HepG2 (cell line): ENCODE measurements at regions not wholly inside any gene's neighbourhood (a gene's known extent, or its start where the extent isn't known, plus 50 kb on each side); places are given as distances from the start of the nearest gene placed in this dataset.
A peak's percentile ranks its signal among the peaks of the same experiment; 100 is the strongest.

Experiments used
- CCDC6 ChIP-seq: sonication (generic); formaldehyde crosslinking; IDR thresholded peaks from 2 replicates; pipeline ENCODE4 v1.8.1; 2022; ENCODE audit warnings: mild to moderate bottlenecking, missing genetic modification reagents, moderate library complexity
- CEBPB ChIP-seq: IDR thresholded peaks from 2 replicates; pipeline ENCODE4 v1.6.1; 2011; ENCODE audit warnings: low read depth, low read length, improper control_type of control experiment, borderline replicate concordance
- EEA1 ChIP-seq: sonication (generic); formaldehyde crosslinking; IDR thresholded peaks from 2 replicates; pipeline ENCODE4 v1.5.1; 2020; ENCODE audit warnings: mild to moderate bottlenecking, missing genetic modification reagents, borderline replicate concordance
- ELF3 ChIP-seq: IDR thresholded peaks from 2 replicates; pipeline ENCODE4 v1.6.1; 2016; ENCODE audit warnings: missing genetic modification reagents, missing compliant biosample characterization
- ERF ChIP-seq: IDR thresholded peaks from 2 replicates; pipeline ENCODE4 v1.6.1; 2018; ENCODE audit warnings: missing biosample characterization, missing genetic modification reagents
- ETV5 ChIP-seq: IDR thresholded peaks from 2 replicates; pipeline ENCODE4 v1.6.1; 2018; ENCODE audit warnings: missing biosample characterization, missing genetic modification reagents, inconsistent platforms, borderline replicate concordance
- GATAD1 ChIP-seq: IDR thresholded peaks from 2 replicates; pipeline ENCODE4 v1.6.1; 2016; ENCODE audit warnings: missing genetic modification reagents, missing compliant biosample characterization
- GATAD2A ChIP-seq: IDR thresholded peaks from 2 replicates; pipeline ENCODE4 v1.6.1; 2016
- JUN ChIP-seq: sonication (generic); formaldehyde crosslinking; IDR thresholded peaks from 2 replicates; pipeline ENCODE4 v1.4.0; 2020; ENCODE audit warnings: mild to moderate bottlenecking, missing genetic modification reagents
- KLF6 ChIP-seq: IDR thresholded peaks from 2 replicates; pipeline ENCODE4 v1.8.0; 2016; ENCODE audit warnings: missing biosample characterization, missing genetic modification reagents
- LCORL ChIP-seq, 2 experiments: fragments of 450-650 bp in 1 of 2; sonication (generic) in 1 of 2; formaldehyde crosslinking in 1 of 2; IDR thresholded peaks; 2 replicates each; pipeline versions ENCODE4 v1.5.0 to v1.6.1; 2017 to 2020; ENCODE audit warnings: antibody characterized with exemption in 1 of 2, missing genetic modification reagents in 1 of 2
- MED1 ChIP-seq: sonication (generic); formaldehyde crosslinking; IDR thresholded peaks from 2 replicates; pipeline ENCODE4 v1.4.0; 2020; ENCODE audit warnings: missing genetic modification reagents
- MTA1 ChIP-seq: sonication (generic); formaldehyde crosslinking; IDR thresholded peaks from 2 replicates; pipeline ENCODE4 v1.4.0; 2020; ENCODE audit warnings: missing genetic modification reagents, mild to moderate bottlenecking, borderline replicate concordance
- MZF1 ChIP-seq: sonication (generic); formaldehyde crosslinking; IDR thresholded peaks from 2 replicates; pipeline ENCODE4 v1.8.1; 2023; ENCODE audit warnings: mild to moderate bottlenecking, missing genetic modification reagents, borderline replicate concordance
- TFDP2 ChIP-seq: sonication (generic); formaldehyde crosslinking; IDR thresholded peaks from 2 replicates; pipeline ENCODE4 v1.4.0; 2020; ENCODE audit warnings: missing genetic modification reagents
- TP53 ChIP-seq: sonication (generic); formaldehyde crosslinking; conservative IDR thresholded peaks from 2 replicates; pipeline ENCODE4 v1.4.0; 2020; ENCODE audit warnings: missing genetic modification reagents
- ZBED4 ChIP-seq: sonication (generic); formaldehyde crosslinking; IDR thresholded peaks from 2 replicates; pipeline ENCODE4 v1.4.0; 2020; ENCODE audit warnings: missing genetic modification reagents, borderline replicate concordance
- ZFP41 ChIP-seq: sonication (generic); formaldehyde crosslinking; IDR thresholded peaks from 2 replicates; pipeline ENCODE4 v1.4.0; 2020; ENCODE audit warnings: mild to moderate bottlenecking, missing genetic modification reagents, borderline replicate concordance
- ZFP91 ChIP-seq: sonication (generic); formaldehyde crosslinking; IDR thresholded peaks from 2 replicates; pipeline ENCODE4 v1.9.0; 2022; ENCODE audit warnings: missing genetic modification reagents, mild to moderate bottlenecking, borderline replicate concordance
- ZGPAT ChIP-seq: IDR thresholded peaks from 2 replicates; pipeline ENCODE4 v1.6.1; 2016; ENCODE audit warnings: mild to moderate bottlenecking
- ZMAT3 ChIP-seq: sonication (generic); formaldehyde crosslinking; conservative IDR thresholded peaks from 2 replicates; pipeline ENCODE4 v1.7.0; 2021; ENCODE audit warnings: missing genetic modification reagents
- ZNF263 ChIP-seq: sonication (generic); formaldehyde crosslinking; IDR thresholded peaks from 2 replicates; pipeline ENCODE4 v1.4.0; 2020; ENCODE audit warnings: missing genetic modification reagents
- ZNF350 ChIP-seq: sonication (generic); formaldehyde crosslinking; IDR thresholded peaks from 2 replicates; pipeline ENCODE4 v1.4.0; 2020; ENCODE audit warnings: mild to moderate bottlenecking, low read depth, missing genetic modification reagents, borderline replicate concordance

GRCh38 chr10:78539247-78539766 lies 505.6 kb downstream of the RPS24 start (continued):
- TF ChIP-seq GATAD2A (CRISPR knock-in tag) (peak; percentile 88), TFDP2 (0 out of 2 replicates have a peak, but pooled peaks have one; percentile 16), KLF6 (CRISPR knock-in tag) (0 out of 2 replicates have a peak, but pooled peaks have one; percentile 43), LCORL (IDR thresholded peaks at IDR 0.05) (no peak), LCORL (CRISPR knock-in tag; IDR thresholded peaks at IDR 0.05) (peak; percentile 84), MZF1 (CRISPR knock-in tag) (no peak), ZNF263 (CRISPR knock-in tag) (peak; percentile 90), MTA1 (0 out of 2 replicates have a peak, but pooled peaks have one; percentile 63), ZNF350 (CRISPR knock-in tag) (peak; percentile 48; the same call in 1 of the 2 replicates), ZFP91 (CRISPR knock-in tag) (peak; percentile 45; the same call in 1 of the 2 replicates), ZFP41 (CRISPR knock-in tag) (no peak), EEA1 (CRISPR knock-in tag) (no peak), ZMAT3 (CRISPR knock-in tag) (0 out of 2 replicates have a peak, but pooled peaks have one; percentile 44), CEBPB (peak; percentile 87), ZGPAT (CRISPR knock-in tag) (peak; percentile 64), GATAD1 (peak; percentile 62; the same call in 1 of the 2 replicates), ELF3 (CRISPR knock-in tag) (peak; percentile 75; the same call in 1 of the 2 replicates), ZBED4 (CRISPR knock-in tag) (peak; percentile 47; the same call in 1 of the 2 replicates), JUN (CRISPR knock-in tag) (peak; percentile 49; the same call in 1 of the 2 replicates), ERF (CRISPR knock-in tag) (no peak; the same call in none of the 2 replicates), ETV5 (peak; percentile 43; the same call in 1 of the 2 replicates), TP53 (CRISPR knock-in tag) (no peak), CCDC6 (CRISPR knock-in tag) (no peak), MED1 (CRISPR knock-in tag) (peak; percentile 83)
